Hematopoietic multipotent progenitor cell (in vitro differentiated cells): ENCODE measurements at regions not wholly inside any gene's neighbourhood (a gene's known extent, or its start where the extent isn't known, plus 50 kb on each side); places are given as distances from the start of the nearest gene placed in this dataset.
"Not testable (repeated sequence)": the region's sequence is repeated elsewhere in the genome, so short reads cannot be mapped to it uniquely, and the experiment has no call there.

ENCODE experiments used
- DNase-seq, 3 donors: peaks; one replicate each; pipeline ENCODE4 v3.0.0-alpha.2; 2011 to 2015; ENCODE audit warnings: low read depth in 2 of 3, low spot score in 2 of 3

GRCh38 chr7:37545619-37546534, 97.2 kb upstream of the ELMO1 start:
- DNase-seq: no peak

DNA sequence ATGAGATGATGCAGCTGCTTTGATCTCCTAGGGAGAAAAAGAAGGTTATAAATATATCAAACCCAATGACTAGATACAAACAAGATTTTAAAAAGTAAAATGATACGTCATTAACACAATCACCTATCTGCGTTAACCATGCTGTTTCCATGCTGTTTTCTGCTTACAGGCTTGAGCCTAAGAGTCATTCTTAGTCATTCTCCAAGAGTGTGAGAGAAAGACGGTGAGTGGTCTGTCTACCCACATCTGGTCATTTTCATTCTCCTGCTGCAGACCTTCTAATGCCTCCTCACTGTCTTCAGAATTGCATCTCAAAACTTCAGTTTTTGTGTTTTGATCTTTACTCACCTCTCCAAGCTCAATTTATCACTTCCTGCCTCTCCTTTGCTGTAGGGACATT, 98.0 kb upstream of the ELMO1 start:
- no peak for DNase-seq

GRCh38 chr7:37549076-37549931, 100.6 kb upstream of the ELMO1 start:
- peak in 1 of 3 donors; percentile 38 for DNase-seq

- DNase-seq: no peak
These were observed 101.8 kb upstream of the ELMO1 start for GRCh38 chr7:37550426-37550825.

GRCh38 chr7:37550872-37551271, 102.2 kb upstream of the ELMO1 start:
- DNase-seq: no peak

DNA sequence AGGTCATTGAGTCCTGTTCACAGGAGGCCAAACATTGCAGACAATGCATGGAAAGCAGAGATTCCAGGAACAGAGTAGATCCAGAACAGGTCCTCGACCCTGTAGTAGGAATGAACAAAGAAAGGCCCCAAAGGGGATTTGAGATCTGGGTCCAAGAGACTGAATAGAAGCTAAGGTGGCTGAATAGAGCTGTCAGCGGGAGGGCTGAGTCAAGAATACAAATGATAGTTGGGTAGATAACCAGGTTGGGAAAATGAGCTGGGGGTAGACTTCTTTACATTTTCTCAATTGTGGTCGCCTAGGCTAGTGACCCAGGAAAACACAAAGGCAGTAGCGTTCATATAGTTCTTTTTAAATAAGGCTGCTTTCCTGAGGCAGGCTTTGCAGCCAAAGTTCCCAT, 103.4 kb upstream of the ELMO1 start:
- no peak for DNase-seq

DNA sequence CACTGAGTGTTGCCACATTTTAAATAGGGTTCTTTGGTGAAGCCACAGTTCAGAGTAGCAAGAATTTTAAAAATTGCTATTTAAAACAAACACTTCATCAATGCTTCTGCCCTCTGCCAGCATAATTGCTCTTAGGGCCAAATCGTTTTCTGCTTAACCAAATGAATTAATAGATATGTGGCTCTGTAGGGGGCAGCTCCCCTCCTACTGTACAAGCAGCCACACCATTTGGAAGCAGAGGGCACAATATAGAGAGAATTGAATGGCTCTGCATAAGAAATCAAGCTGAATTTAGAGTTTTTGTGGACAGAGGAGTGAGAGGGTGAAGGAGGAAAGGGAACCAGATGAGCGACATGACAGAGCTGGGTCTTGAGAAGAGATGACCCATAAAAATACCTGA, 103.8 kb upstream of the ELMO1 start:
- DNase-seq: not testable (repeated sequence)

DNA sequence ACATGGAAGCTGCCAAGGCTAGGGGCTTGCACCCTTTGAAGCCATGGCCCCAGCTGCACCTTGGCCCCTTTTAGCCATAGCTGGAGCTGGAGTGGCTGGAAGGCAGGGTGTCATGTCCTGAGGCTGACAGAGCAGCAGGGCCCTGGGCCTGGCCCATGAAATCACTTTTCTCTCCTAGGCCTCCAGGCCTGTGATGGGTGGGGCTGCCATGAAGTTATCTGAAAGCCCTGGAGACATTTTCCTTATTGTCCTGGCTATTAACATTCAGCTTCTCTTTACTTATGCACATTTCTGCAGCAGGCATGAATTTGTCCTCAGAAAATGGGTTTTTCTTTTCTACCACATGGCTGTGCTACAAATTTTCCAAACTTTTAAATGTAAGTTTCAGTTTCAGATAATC, 106.9 kb upstream of the ELMO1 start:
- DNase-seq: no peak

- no peak for DNase-seq
These were observed 109.0 kb upstream of the ELMO1 start for GRCh38 chr7:37557571-37558209.

DNA sequence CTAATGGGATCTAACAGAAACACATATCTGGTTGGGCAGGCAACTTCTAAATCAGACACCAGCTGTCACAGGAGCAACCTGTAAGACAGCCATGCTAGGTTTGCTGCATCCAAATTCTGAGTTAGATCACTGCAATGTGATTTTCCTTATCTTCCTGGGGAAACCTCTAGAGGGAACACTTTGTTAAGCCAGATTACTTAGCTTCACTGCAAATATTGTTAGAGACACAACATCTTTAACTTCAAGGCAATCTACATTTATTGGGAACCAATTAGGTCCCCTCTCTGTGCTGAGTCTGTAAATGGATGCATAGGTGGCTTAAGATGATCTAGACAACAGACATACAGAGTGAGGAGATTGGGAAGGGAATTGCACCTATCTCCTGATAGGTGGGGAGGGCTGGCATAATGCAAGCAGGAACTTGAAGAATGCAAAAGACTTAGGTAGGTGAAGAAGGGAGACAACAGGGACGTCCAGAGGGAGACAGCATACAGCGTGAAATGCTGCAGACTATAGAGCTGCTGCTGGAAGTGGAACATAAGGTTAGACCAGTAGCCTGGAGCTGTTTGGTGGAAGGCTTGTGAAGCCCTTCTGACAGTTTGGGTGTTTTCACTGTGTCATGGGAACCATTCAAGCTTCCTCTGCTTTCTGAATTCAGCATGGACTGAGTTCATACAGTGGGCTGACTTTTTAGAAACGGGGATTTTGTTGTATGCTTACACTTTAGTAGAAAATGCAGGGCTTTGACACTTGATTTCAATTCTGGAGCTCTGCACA, 109.8 kb upstream of the ELMO1 start:
- DNase-seq: peak in 1 of 3 donors; percentile 41

GRCh38 chr7:37570145-37570544, 113.4 kb upstream of the GPR141 start:
- no peak for DNase-seq

DNA sequence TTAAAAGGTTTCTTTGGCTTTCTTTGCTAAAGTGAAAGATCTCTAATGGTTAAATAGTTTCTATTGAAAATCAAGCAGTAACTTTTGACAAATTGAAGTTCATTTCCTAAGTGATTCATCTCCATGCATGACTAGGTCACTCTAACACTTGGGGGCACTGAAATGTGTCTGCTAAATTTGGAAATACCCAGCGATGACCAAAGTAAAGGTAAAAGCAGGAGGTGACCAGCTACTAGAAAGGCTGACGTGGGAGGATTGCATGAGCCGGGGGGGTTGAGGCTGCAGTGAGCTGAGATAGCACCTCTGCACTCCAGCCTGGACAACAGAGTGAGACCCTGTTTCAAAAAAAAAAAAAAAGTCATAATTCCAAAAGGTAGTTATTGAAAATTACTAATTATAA, 111.8 kb upstream of the GPR141 start:
- no peak for DNase-seq

GRCh38 chr7:37577412-37577811, 106.2 kb upstream of the GPR141 start:
- no peak for DNase-seq

GRCh38 chr7:37577901-37578300, 105.7 kb upstream of the GPR141 start:
- DNase-seq: no peak

DNA sequence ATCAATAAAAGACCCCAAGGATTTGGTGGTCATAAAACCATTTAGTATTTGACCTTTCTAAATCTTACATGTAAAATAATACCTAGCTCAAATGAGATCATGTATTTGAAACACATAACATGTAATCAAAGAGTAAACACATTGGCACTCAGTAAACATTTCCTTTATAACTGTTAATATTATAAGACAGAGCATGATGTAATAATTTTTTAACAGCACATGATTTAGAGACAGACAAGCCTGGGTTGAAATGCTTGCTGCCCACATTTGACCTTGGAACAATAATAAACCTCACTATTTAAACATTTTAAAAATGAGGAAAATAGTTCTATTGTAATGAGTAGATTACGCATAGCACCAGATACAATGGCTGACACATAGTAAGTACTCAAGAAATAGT, 105.2 kb upstream of the GPR141 start:
- DNase-seq: no peak

- no peak for DNase-seq
These were observed 103.2 kb upstream of the GPR141 start for GRCh38 chr7:37580376-37580775.

DNA sequence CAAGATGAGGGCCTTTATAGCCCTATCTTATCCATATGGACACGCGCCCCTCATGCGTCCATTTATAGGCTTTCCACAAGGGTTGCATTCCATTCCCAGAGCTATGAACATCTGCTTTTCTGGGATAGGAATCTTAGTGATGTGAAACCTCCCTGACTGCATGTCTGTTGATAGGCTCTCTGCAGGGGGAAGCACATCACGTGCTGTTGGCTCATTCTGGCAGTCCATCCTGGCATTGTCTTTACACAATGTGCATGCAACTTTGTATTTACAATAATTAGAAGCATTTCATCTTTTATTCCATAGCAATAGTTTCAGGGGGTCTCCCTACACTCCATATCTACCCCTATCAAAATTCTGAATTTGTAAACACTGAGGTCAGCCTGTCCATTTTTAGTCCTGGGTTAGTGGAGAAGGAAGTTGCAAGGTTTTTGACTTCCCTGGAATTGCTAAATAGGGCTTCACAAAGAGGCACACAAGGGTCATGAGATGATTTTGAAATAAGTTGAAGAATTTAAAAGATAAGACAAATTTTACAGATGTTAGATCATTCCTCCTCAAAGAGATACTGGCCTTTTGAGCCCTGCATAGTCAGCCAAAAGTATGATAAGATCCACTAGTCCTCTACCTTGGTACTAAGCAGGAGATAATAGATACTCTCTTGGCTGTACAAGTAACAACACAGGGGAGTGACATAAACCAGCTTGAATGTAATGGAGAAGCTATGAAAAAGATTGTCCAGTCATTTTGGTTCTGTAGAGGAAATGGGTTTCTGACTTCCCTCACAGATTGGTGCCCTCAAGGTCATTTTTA, 98.7 kb upstream of the GPR141 start:
- DNase-seq: not testable (repeated sequence)

DNA sequence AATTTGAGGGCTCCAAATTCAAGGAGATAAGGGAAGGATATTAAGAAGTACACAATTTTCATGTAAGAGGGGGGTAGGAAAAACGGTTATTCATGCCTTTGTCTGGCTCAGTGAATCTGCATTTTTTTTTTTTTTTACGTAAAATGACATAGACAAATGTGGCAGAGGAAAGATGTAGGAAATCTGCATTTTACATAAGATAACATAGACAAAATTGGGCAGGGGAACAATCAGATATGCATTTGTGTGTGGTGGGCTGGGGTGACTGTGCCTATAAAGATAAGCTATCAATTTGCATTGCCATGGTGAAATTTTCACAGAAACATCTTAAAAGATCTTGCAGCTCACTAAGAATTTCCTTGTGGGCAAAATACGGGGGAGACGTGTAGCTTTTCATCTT, 92.7 kb upstream of the GPR141 start:
- peak in 2 of 3 donors; percentile 57 to 81 for DNase-seq

DNA sequence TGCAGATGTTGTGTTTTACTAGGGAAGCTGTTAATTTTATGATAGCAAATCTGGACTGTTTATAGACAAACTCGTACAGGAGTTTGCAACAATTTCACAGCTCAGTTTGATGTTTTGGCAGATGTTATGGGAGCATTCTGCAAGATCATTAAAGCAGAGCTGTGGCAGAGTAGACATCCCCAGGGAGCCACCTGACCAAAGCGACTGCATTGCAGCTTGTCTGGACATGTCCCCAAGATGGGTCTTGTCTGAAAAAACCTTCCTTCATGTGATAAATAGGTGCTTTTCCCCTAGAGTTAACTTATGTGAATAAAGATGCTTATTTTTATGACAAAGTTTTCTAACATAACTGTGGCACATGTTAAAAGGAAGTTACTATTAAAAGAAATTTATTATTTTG, 91.2 kb upstream of the GPR141 start:
- DNase-seq: no peak

DNA sequence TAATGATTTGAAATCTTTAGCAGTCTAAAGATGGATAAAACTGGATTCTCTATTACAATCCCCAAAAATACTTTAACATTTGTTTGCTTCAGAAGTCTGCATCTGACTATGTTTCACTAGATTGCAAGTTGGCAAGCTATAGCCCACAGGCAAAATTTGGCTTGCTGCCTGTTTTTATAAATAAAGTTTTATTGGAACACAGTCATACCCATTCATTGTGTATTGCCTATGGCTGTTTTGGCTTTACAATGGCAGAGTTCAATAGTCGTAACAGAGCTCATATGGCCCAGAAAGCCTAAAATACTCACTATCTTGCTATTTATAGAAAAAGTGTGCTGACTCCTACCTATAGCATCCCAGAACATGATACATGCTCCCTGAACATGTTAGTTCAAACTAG, 89.0 kb upstream of the GPR141 start:
- no peak for DNase-seq
